ENCODE measurements at regions not wholly inside any gene's neighbourhood (a gene's known extent, or its start where the extent isn't known, plus 50 kb on each side); places are given as distances from the start of the nearest gene placed in this dataset.

DNA sequence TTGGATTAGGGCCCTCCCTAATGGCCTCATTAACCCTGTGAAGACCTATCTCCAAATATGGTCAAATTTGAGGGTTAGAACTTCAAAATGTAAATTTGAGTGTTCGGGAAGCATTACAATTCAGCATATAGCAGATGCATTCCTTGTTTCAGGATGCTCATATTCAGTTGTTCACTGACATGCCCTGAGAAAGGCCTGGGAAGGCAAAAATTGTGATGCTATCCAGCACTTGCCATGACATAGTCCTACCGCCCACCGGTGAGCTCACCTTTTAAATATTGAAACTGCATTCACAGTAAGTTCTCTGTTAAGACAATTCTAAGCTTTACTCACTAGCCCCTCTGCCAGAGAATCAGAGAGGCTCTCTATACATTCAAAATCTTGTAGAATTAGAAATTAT lies 300.3 kb upstream of the CCDC54 start:
- no peak for TF ChIP-seq CTCF (IDR thresholded peaks at IDR 0.05)
- TF ChIP-seq POLR2A (IDR thresholded peaks at IDR 0.05) = no peak
- ATAC-seq = no peak
- H3K27me3 ChIP-seq = no peaks in the 10 kb centered on the region
- WGBS, 2 donors = 82 to 83% methylated on average over 3 of the region's 3 CpGs
- no peaks in the 10 kb centered on the region for H3K36me3 ChIP-seq (replicated peaks in 1 of 2; ENCODE audit: insufficient read depth in 1 of 2, low read depth in 2 of 2)
- DNase-seq = no peak
- H3K4me3 ChIP-seq = no peak overlapping the region
- intact Hi-C loops (cut with DNase I) = no loop called here
- H3K4me1 ChIP-seq = no peaks in the 10 kb centered on the region
- no peak overlapping the region for H3K27ac ChIP-seq
- no peaks in the 10 kb centered on the region for H3K9me3 ChIP-seq

DNA sequence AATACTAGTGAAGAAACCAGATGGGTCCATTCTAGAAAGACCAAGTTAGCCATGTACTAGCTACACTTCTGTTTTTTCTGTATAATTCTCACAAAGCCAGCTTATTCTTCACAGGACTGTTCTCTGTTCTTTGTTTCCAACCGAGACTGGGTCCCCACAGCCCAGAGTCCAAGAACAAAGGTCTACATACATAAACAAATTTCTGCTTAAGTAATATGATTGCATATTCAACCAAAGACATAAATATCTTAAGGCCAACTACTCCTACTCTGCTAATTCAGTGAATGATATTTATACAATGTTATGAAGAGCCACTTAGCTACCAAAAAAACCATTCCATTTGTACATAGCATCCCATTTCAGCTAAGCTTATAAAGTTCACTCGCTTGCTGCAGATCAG lies 299.8 kb upstream of the CCDC54 start:
- no peaks in the 10 kb centered on the region for H3K4me1 ChIP-seq
- TF ChIP-seq POLR2A (IDR thresholded peaks at IDR 0.05) (no peak), CTCF (IDR thresholded peaks at IDR 0.05) (no peak)
- no peaks in the 10 kb centered on the region for H3K27me3 ChIP-seq
- intact Hi-C loops (cut with DNase I) = no loop called here
- DNase-seq = no peak
- ATAC-seq = no peak
- WGBS, 2 donors = 70% methylated on average over 2 of the region's 2 CpGs
- H3K36me3 ChIP-seq (replicated peaks in 1 of 2; ENCODE audit: insufficient read depth in 1 of 2, low read depth in 2 of 2) = no peaks in the 10 kb centered on the region
- H3K27ac ChIP-seq = no peak overlapping the region
- H3K4me3 ChIP-seq = no peak overlapping the region
- no peaks in the 10 kb centered on the region for H3K9me3 ChIP-seq

- no peak for DNase-seq
- H3K9me3 ChIP-seq = no peaks in the 10 kb centered on the region
- H3K27me3 ChIP-seq = no peaks in the 10 kb centered on the region
- H3K36me3 ChIP-seq (replicated peaks in 1 of 2; ENCODE audit: insufficient read depth in 1 of 2, low read depth in 2 of 2) = no peaks in the 10 kb centered on the region
- WGBS, 2 donors = 73 to 80% methylated on average over 3 of the region's 3 CpGs
- no peaks in the 10 kb centered on the region for H3K4me1 ChIP-seq
- ATAC-seq = no peak
- no peak for TF ChIP-seq POLR2A (IDR thresholded peaks at IDR 0.05)
- TF ChIP-seq CTCF (IDR thresholded peaks at IDR 0.05) = no peak
- no peak overlapping the region for H3K27ac ChIP-seq
- no peak overlapping the region for H3K4me3 ChIP-seq
- intact Hi-C loops (cut with DNase I) = no loop called here
These were observed 294.7 kb upstream of the CCDC54 start for GRCh38 chr3:107082527-107082926.

DNA sequence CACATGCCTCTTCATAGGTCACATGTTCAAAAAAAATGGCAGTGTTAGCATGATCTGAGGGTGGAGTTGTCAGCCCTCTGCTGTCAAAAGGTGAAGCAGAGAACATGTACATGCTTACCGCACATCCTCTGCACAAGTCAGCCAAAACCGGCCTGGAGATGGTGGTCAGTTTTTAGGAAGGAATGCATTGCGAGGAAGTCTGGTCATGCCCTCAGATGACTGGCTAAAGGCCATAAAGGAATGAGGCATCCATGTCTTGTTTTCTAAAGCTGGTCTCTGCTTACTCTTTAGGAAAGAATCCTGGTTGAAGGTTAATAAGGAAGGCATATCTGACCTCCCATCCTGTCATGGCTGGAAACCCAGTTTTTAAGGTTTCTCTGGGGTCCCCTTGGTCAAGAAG lies 292.0 kb upstream of the CCDC54 start:
- intact Hi-C loops (cut with DNase I) = no loop called here
- Histone ChIP-seq H3K27ac (no peak overlapping the region), H3K4me1 (no peaks in the 10 kb centered on the region), H3K27me3 (no peaks in the 10 kb centered on the region), H3K9me3 (no peaks in the 10 kb centered on the region), H3K4me3 (no peak overlapping the region), H3K36me3 (replicated peaks in 1 of 2; ENCODE audit: insufficient read depth in 1 of 2, low read depth in 2 of 2) (no peaks in the 10 kb centered on the region)
- TF ChIP-seq CTCF (IDR thresholded peaks at IDR 0.05) = no peak
- TF ChIP-seq POLR2A (IDR thresholded peaks at IDR 0.05) = no peak
- ATAC-seq (no peak), DNase-seq (no peak)
- 87 to 88% methylated on average over 3 of the region's 3 CpGs for WGBS, 2 donors

GRCh38 chr3:107092121-107092520 lies 285.1 kb upstream of the CCDC54 start:
- Histone ChIP-seq H3K27me3 (no peaks in the 10 kb centered on the region), H3K9me3 (no peaks in the 10 kb centered on the region), H3K27ac (no peak overlapping the region), H3K36me3 (replicated peaks in 1 of 2; ENCODE audit: insufficient read depth in 1 of 2, low read depth in 2 of 2) (no peaks in the 10 kb centered on the region), H3K4me1 (no peaks in the 10 kb centered on the region), H3K4me3 (no peak overlapping the region)
- intact Hi-C loops (cut with DNase I) = no loop called here
- no peak for ATAC-seq
- WGBS, 2 donors = 35 to 45% methylated on average over 3 of the region's 3 CpGs
- no peak for DNase-seq
- TF ChIP-seq POLR2A (IDR thresholded peaks at IDR 0.05) (no peak), CTCF (IDR thresholded peaks at IDR 0.05) (no peak)

Measured in body of pancreas (tissue), 4 donors.